HepG2 (cell line): ENCODE measurements at regions not wholly inside any gene's neighbourhood (a gene's known extent, or its start where the extent isn't known, plus 50 kb on each side); places are given as distances from the start of the nearest gene placed in this dataset.

ENCODE experiments used
- CTCF ChIP-seq: sonication (generic); formaldehyde crosslinking; IDR thresholded peaks from 2 replicates; pipeline ENCODE4 v1.5.0; 2020; ENCODE audit warnings: mild to moderate bottlenecking, missing genetic modification reagents, moderate library complexity
- ELK4 ChIP-seq: sonication (generic); formaldehyde crosslinking; IDR thresholded peaks from 2 replicates; pipeline ENCODE4 v1.9.0; 2021; ENCODE audit warnings: missing genetic modification reagents, borderline replicate concordance
- SNRNP70 ChIP-seq: fragments of 200-400 bp; formaldehyde crosslinking; IDR thresholded peaks from 2 replicates; pipeline ENCODE4 v1.6.1; 2017; ENCODE audit warnings: mild to moderate bottlenecking, low read depth, low read length, moderate library complexity

- TF ChIP-seq ELK4 (CRISPR knock-in tag), result no peak
- TF ChIP-seq SNRNP70, result no peak
- TF ChIP-seq CTCF (CRISPR knock-in tag), result no peak
Measured at GRCh38 chr4:138946306-138946705, 69.3 kb upstream of the NOCT start.
